Loucy (cell line): ENCODE measurements at regions not wholly inside any gene's neighbourhood (a gene's known extent, or its start where the extent isn't known, plus 50 kb on each side); places are given as distances from the start of the nearest gene placed in this dataset.

Experiments used
- EZH2phosphoT487 ChIP-seq: fragments of 200-600 bp; IDR thresholded peaks from 2 replicates; pipeline ENCODE4 v1.6.1; 2018; ENCODE audit warnings: antibody characterized with exemption, mild to moderate bottlenecking, moderate library complexity, borderline replicate concordance
- TF ChIP-seq, protein P1 (sequence below): fragments of 200-600 bp; sonication (generic); conservative IDR thresholded peaks from 2 replicates; pipeline ENCODE4 v1.5.1; 2014; ENCODE audit warnings: mild to moderate bottlenecking, antibody characterized with exemption, low read length

- TF ChIP-seq, protein P1, sequence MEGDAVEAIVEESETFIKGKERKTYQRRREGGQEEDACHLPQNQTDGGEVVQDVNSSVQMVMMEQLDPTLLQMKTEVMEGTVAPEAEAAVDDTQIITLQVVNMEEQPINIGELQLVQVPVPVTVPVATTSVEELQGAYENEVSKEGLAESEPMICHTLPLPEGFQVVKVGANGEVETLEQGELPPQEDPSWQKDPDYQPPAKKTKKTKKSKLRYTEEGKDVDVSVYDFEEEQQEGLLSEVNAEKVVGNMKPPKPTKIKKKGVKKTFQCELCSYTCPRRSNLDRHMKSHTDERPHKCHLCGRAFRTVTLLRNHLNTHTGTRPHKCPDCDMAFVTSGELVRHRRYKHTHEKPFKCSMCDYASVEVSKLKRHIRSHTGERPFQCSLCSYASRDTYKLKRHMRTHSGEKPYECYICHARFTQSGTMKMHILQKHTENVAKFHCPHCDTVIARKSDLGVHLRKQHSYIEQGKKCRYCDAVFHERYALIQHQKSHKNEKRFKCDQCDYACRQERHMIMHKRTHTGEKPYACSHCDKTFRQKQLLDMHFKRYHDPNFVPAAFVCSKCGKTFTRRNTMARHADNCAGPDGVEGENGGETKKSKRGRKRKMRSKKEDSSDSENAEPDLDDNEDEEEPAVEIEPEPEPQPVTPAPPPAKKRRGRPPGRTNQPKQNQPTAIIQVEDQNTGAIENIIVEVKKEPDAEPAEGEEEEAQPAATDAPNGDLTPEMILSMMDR, result no peak
- TF ChIP-seq EZH2phosphoT487, result no peak
Observed at GRCh38 chr1:218591966-218592365, 246.8 kb downstream of the TGFB2 start.
